ENCODE measurements at regions not wholly inside any gene's neighbourhood (a gene's known extent, or its start where the extent isn't known, plus 50 kb on each side); places are given as distances from the start of the nearest gene placed in this dataset.

DNA sequence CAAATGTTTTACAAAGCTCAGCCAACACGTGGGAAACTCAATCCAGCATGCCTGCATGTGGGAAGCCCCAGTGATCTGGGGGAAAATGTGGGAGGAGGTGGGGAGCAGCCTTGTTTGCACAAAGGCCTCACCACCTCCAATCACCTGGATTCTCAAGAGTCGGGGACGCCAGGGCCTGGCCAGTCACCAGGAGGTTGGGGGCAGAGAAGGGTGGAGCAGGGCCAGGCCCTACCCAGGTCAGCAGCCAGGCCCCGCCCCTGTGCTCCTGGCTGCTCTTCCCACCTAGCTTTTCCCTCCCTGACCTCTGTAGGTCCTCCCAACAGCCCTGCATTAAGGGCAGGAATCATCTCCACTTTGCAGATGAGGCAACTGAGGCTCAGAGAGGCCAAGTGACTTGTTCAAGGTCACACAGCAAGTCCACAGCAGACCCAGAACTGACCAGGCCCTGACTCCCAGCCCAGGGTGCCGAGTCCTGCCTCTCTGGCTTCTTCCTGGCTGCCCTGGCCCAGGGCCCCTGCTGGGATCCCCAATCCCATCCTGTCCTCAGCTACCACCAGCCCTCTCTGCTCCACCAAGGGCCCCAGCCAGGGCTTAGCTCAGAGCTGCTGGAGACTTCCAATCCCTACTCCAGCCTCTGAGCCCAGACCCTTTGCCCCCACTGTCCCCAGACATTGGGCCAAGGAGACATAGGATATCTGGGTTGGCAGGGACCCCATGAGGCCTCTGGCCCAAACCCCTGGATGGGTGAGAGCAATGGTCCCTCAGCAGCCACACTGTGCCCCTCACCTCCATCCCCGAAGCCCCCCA, 508.6 kb downstream of the PTPRU start:
- no peak for DNase-seq

GRCh38 chr1:29743931-29744330, 507.6 kb downstream of the PTPRU start:
- no peak for DNase-seq

- no peak for DNase-seq
These were observed 506.9 kb downstream of the PTPRU start for GRCh38 chr1:29743264-29743663.

DNA sequence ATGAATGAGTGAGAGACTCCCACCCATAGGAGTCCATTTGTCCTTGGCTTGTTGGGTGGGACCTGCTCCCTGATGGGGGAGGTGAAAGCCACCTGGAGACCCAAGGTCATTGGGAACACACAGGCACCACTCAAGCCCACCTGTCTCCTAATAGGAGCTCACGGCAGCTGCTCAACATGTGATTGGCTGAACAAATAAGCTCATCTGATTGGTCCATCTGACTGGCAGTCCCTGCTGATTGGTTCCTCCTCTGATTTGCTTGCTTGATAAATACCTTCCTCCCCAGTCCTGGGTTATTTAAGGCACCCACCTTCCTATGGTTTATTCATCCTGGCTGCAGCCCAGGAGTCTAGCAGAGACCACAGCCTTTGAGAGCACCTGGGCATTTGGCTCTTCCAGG, 502.9 kb downstream of the PTPRU start:
- no peak for DNase-seq

GRCh38 chr1:29736582-29737188, 500.4 kb downstream of the PTPRU start:
- peak; percentile 16 for DNase-seq

- no peak for DNase-seq
These were observed 496.1 kb downstream of the PTPRU start for GRCh38 chr1:29732453-29732852.

DNA sequence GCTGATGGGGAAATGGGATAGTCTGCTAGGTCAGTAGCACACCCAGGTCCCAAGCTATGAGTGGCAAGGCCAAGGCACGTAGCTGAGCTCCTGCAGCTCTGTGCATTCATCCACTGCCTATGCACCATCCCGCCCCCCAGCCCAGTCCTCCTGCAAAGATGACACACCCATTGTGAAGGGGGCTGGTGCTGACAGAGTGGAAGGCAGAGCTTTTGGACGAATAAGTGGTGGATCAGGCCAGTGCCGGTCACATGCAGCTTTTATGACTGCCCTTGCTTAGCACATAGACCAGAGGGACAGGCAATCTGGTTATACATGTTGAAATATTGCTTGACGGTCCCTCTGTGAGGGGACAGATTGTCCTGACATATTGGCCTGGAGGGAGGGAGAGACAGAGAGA, 494.3 kb downstream of the PTPRU start:
- DNase-seq, result no peak

GRCh38 chr1:29729281-29729680, 493.0 kb downstream of the PTPRU start:
- DNase-seq, result no peak

GRCh38 chr1:29728703-29729102, 492.4 kb downstream of the PTPRU start:
- DNase-seq, result no peak

DNA sequence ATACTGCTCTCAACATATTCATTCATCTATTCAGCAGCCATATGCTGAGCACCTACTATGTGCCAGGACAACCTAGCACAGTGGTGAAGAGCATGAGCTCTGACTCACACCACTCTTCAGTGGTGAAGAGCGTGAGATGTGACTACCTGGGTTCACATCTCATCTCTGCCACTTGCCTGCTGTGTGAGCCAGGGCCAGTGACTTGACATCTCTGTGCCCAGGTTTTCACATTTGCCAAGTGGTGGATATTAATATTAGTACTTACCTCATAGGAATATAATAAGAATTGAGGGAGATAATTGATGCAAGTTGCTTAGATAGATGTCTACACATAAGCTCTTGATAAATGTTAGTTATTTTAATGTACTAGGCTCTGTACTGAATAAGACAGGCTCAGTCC, 488.9 kb downstream of the PTPRU start:
- DNase-seq, result no peak

DNA sequence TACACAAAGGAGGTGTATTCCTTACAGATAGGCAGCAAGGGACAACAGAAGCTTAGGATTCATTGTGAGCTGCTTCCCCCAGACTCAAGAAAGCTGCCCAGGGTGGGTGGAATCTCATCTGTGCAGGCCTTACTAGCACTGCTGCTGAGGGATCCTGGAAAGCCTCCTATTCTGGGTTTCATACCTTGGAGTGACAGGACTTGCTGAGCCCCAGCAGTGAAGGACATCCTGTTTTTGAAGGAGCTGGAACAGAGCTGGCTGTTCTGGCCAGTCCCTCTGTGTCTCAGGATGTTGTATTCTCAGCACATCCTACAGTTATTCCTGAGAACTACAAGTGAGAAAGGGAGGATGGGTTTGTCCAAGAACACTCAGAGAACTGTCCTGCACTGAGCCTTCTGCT, 486.3 kb downstream of the PTPRU start:
- no peak for DNase-seq

- peak; percentile 10 for DNase-seq
These were observed 482.9 kb downstream of the PTPRU start for GRCh38 chr1:29719253-29719652.

DNA sequence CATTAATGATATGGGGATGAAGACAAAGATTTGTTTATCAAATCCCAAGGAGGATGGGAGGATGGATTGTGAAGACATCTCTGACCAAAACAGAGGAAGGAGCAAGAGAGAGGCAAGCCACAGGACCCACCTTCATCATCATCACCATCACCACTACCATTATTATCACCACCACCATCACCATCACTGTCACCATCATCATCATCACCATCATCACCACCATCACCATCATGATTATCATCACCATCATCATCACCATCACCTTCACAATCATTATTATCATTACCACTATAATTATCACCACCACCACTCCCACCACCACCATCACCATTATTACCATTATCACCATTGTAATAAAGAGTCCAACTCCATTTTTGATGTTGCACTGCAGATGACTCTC, 482.5 kb downstream of the PTPRU start:
- no peak for DNase-seq

DNA sequence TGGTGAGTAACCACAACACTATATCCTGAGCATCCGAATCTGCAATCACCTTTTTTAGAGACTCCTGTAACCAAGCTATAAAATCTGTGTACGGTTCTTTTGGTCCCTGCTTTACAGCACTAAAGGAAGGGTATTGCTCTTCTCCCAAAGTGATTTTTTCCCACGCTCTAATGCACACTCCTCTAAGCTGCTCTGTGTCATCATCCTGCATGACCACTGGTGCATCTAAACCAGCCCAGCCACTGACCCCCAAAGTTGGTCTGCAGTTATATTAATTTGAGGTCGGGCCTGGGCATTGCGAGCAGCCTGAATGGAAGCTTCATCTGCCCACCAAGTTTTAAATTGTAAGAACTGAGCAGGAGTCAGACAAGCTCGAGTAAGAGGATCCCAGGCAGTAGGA, 480.0 kb downstream of the PTPRU start:
- DNase-seq, result no peak

- DNase-seq, result no peak
These were observed 477.5 kb downstream of the PTPRU start for GRCh38 chr1:29713857-29714256.

DNA sequence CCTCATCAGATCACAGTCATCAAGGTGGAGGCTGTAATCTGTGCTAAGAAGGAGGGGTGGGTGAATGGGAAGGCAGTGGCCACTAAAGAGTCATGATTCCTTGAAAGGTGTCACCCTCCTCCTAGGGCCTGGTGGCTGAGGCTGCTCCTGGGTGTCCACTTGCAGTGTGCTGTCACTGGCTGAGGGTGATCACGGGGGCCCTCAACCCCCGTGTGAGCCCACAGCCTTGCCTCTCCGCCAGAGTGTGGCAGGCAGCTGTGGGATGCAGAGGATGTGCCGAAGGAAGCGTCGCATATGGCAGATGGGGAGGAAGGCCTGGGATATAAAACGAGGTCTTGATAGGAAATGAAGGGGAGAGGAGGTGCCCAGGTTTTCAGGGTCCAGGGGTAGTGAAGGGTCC, 476.5 kb downstream of the PTPRU start:
- no peak for DNase-seq

- no peak for DNase-seq
These were observed 475.9 kb downstream of the PTPRU start for GRCh38 chr1:29712284-29712651.

GRCh38 chr1:29711582-29712283, 475.4 kb downstream of the PTPRU start:
- peak; percentile 49 for DNase-seq

DNA sequence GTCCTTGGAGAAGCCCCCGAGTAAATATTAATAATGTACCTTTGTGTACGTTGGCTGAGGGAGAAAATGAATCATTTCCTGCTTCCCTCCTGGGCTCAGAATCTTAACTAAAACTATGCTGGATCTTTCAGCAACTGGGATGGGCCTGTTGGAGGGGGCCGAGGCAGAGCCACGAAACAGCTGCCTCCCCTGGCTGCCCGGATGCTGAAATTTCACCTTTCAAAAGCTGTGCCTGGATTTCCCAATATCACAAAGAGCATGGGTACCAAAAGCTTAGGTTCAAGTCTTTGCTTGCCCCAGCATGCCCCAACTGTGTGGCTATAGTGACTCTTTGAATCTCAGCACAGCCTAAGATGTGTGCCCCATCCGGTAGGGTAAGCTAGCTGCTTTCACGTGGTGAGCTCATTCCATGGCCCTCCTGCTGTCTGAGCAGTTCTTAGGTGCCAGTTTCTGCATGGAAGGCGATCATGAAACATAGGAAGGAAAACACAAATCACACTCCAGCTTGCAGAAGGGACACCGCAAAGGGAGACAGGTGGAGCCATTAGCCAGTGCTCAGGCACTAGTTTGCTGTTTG, 473.5 kb downstream of the PTPRU start:
- no peak for DNase-seq

GRCh38 chr1:29708796-29709703, 472.7 kb downstream of the PTPRU start:
- no peak for DNase-seq

GRCh38 chr1:29708381-29708780, 472.1 kb downstream of the PTPRU start:
- no peak for DNase-seq

GRCh38 chr1:29707796-29708195, 471.5 kb downstream of the PTPRU start:
- no peak for DNase-seq

GRCh38 chr1:29706936-29707335, 470.6 kb downstream of the PTPRU start:
- peak; percentile 61 for DNase-seq
